PFSK-1 (cell line): ENCODE measurements at regions not wholly inside any gene's neighbourhood (a gene's known extent, or its start where the extent isn't known, plus 50 kb on each side); places are given as distances from the start of the nearest gene placed in this dataset.

Experiments used
- FOXP2 ChIP-seq: optimal IDR thresholded peaks from 2 replicates; pipeline ENCODE3; 2011; ENCODE audit warnings: borderline replicate concordance, control low read depth, inconsistent platforms; ENCODE audit not compliant: insufficient read depth; ENCODE audit errors: extremely low read length, extremely low read depth
- POLR2AphosphoS5 ChIP-seq: IDR thresholded peaks from 2 replicates; pipeline ENCODE4 v1.6.1; 2012; ENCODE audit warnings: low read depth, mild to moderate bottlenecking, control low read depth, low read length, moderate library complexity
- REST ChIP-seq, 2 experiments: IDR thresholded peaks; 2 replicates each; pipeline versions ENCODE4 v1.6.1 to v1.8.0; 2011 to 2012; ENCODE audit warnings: low read depth in 2 of 2, low read length in 2 of 2, control low read depth in 1 of 2, inconsistent platforms in 1 of 2, mild to moderate bottlenecking in 1 of 2, moderate library complexity in 1 of 2; ENCODE audit not compliant: insufficient read depth in 1 of 2
- SIN3A ChIP-seq: IDR thresholded peaks from 2 replicates; pipeline ENCODE4 v1.6.1; 2012; ENCODE audit warnings: mild to moderate bottlenecking, low read length, moderate library complexity, borderline replicate concordance; ENCODE audit not compliant: insufficient read depth
- TAF1 ChIP-seq: IDR thresholded peaks from 2 replicates; pipeline ENCODE4 v1.6.1; 2012; ENCODE audit warnings: low read length, control low read depth, borderline replicate concordance; ENCODE audit not compliant: insufficient read depth

DNA sequence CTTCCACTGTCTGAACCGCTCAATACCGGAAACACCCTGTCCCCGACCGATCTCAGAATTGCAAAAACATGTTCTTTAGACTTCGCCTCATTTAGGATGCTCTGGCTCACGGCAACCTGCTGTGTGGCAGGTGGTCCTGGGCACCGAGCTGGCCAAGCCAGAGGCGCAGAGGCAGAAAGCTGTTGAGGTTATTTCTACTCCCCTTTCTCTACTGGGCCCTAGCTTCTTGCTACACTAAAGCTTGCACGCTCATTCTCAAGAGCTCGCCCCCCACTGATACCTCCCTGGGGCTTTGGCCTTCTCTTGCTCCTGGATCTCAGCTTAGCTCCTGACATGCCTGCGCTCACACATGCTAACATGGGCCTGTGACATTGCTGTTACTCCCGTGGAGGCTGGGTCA, 417.4 kb downstream of the LPIN1 start:
- no peak for TF ChIP-seq POLR2AphosphoS5
- TF ChIP-seq TAF1 = no peak
- no peak for TF ChIP-seq REST (IDR thresholded peaks at IDR 0.05; ENCODE audit: insufficient read depth in 1 of 2, low read depth in 2 of 2, low read length in 2 of 2)
- TF ChIP-seq SIN3A = no peak
- TF ChIP-seq FOXP2 = no peak
